ENCODE measurements at regions not wholly inside any gene's neighbourhood (a gene's known extent, or its start where the extent isn't known, plus 50 kb on each side); places are given as distances from the start of the nearest gene placed in this dataset.

DNA sequence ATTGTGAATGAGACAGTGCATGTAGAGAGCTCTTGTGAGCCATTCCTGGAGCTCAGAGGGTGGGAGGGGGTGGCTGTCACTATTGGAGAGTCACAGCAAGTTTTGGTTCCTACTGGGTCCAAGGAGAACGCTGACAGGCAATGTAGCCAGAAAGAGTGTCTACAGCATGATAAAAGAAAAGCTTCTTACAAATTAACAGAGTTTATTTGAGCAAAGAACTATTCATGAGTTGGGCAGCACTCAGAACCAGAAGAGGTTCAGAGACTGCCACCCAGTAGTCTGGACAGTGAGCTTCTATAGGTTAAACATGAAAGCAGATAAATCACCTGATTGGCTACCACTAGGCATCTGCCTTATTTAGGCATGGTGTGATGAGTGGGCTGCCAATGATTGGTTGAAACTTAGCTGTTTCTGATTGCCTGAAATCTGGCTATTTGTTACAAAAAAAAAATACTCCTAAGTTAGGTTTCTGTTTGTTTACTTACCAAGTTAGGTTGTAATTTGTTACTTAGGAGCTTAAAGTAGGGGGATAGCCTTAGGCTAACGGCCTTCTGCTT, 473.4 kb downstream of the PREX1 start:
- WGBS, 2 donors: 64 to 67% methylated on average over 2 of the region's 2 CpGs
- Histone ChIP-seq H3K27me3 (no peaks in the 10 kb centered on the region), H3K4me1 (no peaks in the 10 kb centered on the region), H3K36me3 (replicated peaks in 1 of 2; ENCODE audit: insufficient read depth in 1 of 2, low read depth in 2 of 2) (no peaks in the 10 kb centered on the region), H3K4me3 (no peak overlapping the region), H3K27ac (no peak overlapping the region), H3K9me3 (no peaks in the 10 kb centered on the region)
- ATAC-seq: no peak
- TF ChIP-seq POLR2A (IDR thresholded peaks at IDR 0.05): no peak
- TF ChIP-seq, protein P1, sequence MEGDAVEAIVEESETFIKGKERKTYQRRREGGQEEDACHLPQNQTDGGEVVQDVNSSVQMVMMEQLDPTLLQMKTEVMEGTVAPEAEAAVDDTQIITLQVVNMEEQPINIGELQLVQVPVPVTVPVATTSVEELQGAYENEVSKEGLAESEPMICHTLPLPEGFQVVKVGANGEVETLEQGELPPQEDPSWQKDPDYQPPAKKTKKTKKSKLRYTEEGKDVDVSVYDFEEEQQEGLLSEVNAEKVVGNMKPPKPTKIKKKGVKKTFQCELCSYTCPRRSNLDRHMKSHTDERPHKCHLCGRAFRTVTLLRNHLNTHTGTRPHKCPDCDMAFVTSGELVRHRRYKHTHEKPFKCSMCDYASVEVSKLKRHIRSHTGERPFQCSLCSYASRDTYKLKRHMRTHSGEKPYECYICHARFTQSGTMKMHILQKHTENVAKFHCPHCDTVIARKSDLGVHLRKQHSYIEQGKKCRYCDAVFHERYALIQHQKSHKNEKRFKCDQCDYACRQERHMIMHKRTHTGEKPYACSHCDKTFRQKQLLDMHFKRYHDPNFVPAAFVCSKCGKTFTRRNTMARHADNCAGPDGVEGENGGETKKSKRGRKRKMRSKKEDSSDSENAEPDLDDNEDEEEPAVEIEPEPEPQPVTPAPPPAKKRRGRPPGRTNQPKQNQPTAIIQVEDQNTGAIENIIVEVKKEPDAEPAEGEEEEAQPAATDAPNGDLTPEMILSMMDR (IDR thresholded peaks at IDR 0.05): no peak
- intact Hi-C loops (cut with DNase I): no loop called here
- no peak for DNase-seq

DNA sequence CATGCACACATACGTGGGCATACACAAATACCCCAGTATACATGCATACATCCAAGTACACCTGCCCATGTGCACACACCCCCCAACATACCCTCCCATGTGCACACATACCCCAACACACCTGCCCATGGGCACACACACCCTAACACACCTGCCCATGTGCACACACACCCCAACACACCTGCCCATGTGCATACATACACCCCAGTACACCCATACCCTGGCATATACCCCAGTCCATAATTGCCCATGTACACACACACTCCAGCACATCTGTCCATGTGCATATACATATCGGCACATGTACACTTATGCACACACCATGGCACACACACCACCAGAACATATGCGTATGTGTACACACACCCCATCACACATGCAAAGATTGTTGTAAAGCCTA, 475.2 kb downstream of the PREX1 start:
- Histone ChIP-seq H3K27ac (no peak overlapping the region), H3K4me3 (no peak overlapping the region), H3K27me3 (no peaks in the 10 kb centered on the region), H3K36me3 (replicated peaks in 1 of 2; ENCODE audit: insufficient read depth in 1 of 2, low read depth in 2 of 2) (no peaks in the 10 kb centered on the region), H3K4me1 (no peaks in the 10 kb centered on the region), H3K9me3 (no peaks in the 10 kb centered on the region)
- DNase-seq: no peak
- WGBS, 2 donors: 71 to 88% methylated on average over 3 of the region's 3 CpGs
- intact Hi-C loops (cut with DNase I): no loop called here
- no peak for TF ChIP-seq POLR2A (IDR thresholded peaks at IDR 0.05)
- TF ChIP-seq, protein P1 (IDR thresholded peaks at IDR 0.05): no peak
- no peak for ATAC-seq

DNA sequence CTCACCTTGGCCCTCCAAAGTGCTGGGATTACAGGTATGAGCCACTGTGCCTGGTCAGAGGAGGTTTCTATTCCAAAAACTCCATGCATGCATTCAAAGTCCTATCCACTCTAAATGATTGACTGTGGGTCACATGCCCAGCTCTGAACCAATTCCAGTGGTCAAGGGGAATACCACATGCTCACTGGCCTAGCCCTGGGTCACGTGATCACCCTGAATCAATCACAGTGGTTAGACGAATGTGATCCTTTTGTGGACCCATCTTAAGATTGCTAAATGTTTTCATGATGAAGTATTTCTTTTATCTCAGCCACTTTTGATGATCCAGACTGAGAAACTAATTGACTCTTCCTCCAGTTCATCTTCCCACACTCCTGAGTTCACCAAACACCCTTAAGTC, 475.8 kb downstream of the PREX1 start:
- Histone ChIP-seq H3K4me3 (no peak overlapping the region), H3K27me3 (no peaks in the 10 kb centered on the region), H3K36me3 (replicated peaks in 1 of 2; ENCODE audit: insufficient read depth in 1 of 2, low read depth in 2 of 2) (no peaks in the 10 kb centered on the region), H3K9me3 (no peaks in the 10 kb centered on the region), H3K4me1 (no peaks in the 10 kb centered on the region), H3K27ac (no peak overlapping the region)
- intact Hi-C loops (cut with DNase I): no loop called here
- DNase-seq (no peak), ATAC-seq (no peak)
- TF ChIP-seq, protein P1 (IDR thresholded peaks at IDR 0.05): no peak
- no peak for TF ChIP-seq POLR2A (IDR thresholded peaks at IDR 0.05)
- WGBS, 2 donors: 36 to 43% methylated on average over 2 of the region's 2 CpGs

DNA sequence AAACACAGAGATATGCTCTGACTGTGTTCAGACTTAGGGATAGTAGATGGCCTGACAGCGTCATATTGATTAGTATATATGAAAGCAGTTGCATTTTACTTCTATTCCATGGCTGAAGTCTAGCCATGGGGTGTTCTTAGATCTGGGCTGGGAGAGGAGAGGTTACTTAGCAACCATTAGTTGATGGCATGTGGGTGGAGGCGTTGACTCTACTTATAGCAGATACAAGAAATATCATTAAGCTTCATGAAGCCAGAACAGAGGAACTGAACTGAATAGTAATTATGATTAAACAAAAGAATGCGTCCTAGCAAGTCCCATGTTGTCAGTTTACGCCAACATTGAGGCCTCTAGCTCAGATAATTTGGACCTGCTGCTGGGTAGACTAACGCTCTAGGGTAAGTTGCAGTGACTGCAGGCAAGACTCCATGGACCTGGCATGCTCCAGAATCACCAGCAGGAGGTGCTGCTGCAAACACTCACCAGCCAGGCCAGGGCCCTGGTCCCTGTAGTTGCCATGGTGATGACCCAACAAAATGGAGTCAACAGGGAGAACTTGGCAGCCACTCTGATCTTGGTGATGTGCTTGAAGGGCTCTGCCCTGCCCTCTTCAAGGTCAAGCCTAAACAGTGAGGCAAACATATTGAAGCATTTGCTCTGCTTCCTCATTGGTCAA, 477.3 kb downstream of the PREX1 start:
- ATAC-seq (no peak), DNase-seq (no peak)
- Histone ChIP-seq H3K27me3 (no peaks in the 10 kb centered on the region), H3K4me3 (no peak overlapping the region), H3K9me3 (no peaks in the 10 kb centered on the region), H3K27ac (no peak overlapping the region), H3K36me3 (replicated peaks in 1 of 2; ENCODE audit: insufficient read depth in 1 of 2, low read depth in 2 of 2) (no peaks in the 10 kb centered on the region), H3K4me1 (no peaks in the 10 kb centered on the region)
- TF ChIP-seq, protein P1 (IDR thresholded peaks at IDR 0.05): no peak
- TF ChIP-seq POLR2A (IDR thresholded peaks at IDR 0.05): no peak
- WGBS, 2 donors: 53 to 66% methylated on average over 5 of the region's 5 CpGs
- intact Hi-C loops (cut with DNase I): no loop called here

DNA sequence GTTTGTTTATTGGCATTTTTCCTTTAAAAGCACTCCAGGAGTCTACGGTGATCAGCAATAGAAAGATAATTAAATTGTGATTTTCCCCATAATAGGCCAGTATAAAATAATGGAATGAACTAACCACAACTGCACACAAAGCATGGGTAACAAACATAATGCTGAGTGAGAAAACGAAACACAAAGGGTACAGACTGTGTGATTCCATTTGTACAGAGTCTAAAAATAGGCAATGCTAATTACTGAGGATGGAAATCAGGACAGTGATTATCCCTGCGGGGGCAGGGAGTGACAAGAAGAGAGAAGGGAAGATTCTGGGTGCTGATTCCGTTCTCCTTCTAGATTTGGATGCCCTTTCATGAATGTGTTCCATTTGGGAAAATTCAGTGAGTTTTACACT, 478.1 kb downstream of the PREX1 start:
- intact Hi-C loops (cut with DNase I): no loop called here
- ATAC-seq (no peak), DNase-seq (no peak)
- no peak overlapping the region for H3K27ac ChIP-seq
- H3K4me3 ChIP-seq: no peak overlapping the region
- no peaks in the 10 kb centered on the region for H3K36me3 ChIP-seq (replicated peaks in 1 of 2; ENCODE audit: insufficient read depth in 1 of 2, low read depth in 2 of 2)
- WGBS, 2 donors: 69 to 72% methylated on average over 4 of the region's 4 CpGs
- TF ChIP-seq POLR2A (IDR thresholded peaks at IDR 0.05): no peak
- TF ChIP-seq, protein P1 (IDR thresholded peaks at IDR 0.05): no peak
- no peaks in the 10 kb centered on the region for H3K27me3 ChIP-seq
- no peaks in the 10 kb centered on the region for H3K4me1 ChIP-seq
- H3K9me3 ChIP-seq: no peaks in the 10 kb centered on the region

All from body of pancreas (tissue), 4 donors.